ENCODE measurements at regions not wholly inside any gene's neighbourhood (a gene's known extent, or its start where the extent isn't known, plus 50 kb on each side); places are given as distances from the start of the nearest gene placed in this dataset.

DNA sequence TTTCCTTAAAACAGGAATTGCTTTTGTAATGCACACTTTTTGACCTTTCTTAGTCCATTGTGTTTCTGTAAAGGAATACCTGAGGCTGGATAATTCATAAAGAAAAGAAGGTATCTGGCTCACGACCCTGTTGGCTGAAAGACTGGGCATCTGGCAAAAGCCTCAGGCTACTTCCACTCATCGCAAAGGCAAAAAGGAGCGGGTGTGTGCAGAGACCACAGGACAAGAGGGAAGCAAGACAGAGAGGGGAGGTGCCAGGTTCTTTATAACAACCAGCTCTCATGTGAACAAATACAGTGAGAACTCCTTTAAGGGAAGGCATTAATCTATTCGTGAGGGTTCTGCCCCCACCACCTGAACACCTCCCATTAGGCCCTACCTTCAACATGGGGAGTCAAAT, 182.1 kb downstream of the C12orf50 start:
- peaks cover 12% of the 10 kb centered on the region for H3K4me1 Mint-ChIP-seq (ENCODE audit: insufficient read depth, unreplicated experiment)
- H3K27me3 Mint-ChIP-seq (ENCODE audit: insufficient read depth, unreplicated experiment): no peaks in the 10 kb centered on the region
- H3K4me3 Mint-ChIP-seq (ENCODE audit: unreplicated experiment): no peak overlapping the region
- no peaks in the 10 kb centered on the region for H3K9me3 Mint-ChIP-seq (ENCODE audit: unreplicated experiment)
- no peaks in the 10 kb centered on the region for H3K36me3 Mint-ChIP-seq (ENCODE audit: insufficient read depth, unreplicated experiment)
- no TSS peak for BruUV-seq (replicated peaks)
- TF ChIP-seq, protein P1, sequence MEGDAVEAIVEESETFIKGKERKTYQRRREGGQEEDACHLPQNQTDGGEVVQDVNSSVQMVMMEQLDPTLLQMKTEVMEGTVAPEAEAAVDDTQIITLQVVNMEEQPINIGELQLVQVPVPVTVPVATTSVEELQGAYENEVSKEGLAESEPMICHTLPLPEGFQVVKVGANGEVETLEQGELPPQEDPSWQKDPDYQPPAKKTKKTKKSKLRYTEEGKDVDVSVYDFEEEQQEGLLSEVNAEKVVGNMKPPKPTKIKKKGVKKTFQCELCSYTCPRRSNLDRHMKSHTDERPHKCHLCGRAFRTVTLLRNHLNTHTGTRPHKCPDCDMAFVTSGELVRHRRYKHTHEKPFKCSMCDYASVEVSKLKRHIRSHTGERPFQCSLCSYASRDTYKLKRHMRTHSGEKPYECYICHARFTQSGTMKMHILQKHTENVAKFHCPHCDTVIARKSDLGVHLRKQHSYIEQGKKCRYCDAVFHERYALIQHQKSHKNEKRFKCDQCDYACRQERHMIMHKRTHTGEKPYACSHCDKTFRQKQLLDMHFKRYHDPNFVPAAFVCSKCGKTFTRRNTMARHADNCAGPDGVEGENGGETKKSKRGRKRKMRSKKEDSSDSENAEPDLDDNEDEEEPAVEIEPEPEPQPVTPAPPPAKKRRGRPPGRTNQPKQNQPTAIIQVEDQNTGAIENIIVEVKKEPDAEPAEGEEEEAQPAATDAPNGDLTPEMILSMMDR (IDR thresholded peaks at IDR 0.05; ENCODE audit: unreplicated experiment): no peak
- peak overlapping the region; percentile 87 for H3K27ac Mint-ChIP-seq (ENCODE audit: low read depth, unreplicated experiment)
- CTCF ChIA-PET: interaction anchor here (0.6 to 3.1 kb wide), 15 partner anchors 18 to 1928 kb away, joined by 3 to 10 read pairs (median 3); no protein-coding TSS in a partner anchor
- DNase-seq (ENCODE audit: unreplicated experiment): no peak
- intact Hi-C loops (cut with micrococcal nuclease): loop anchor here (5.0 to 10.0 kb wide), 5 partner anchors 150 to 1132 kb away; no protein-coding TSS in a partner anchor
- POLR2A ChIA-PET: interaction anchor here (1.9 kb wide), 1 partner anchor 19 kb away, joined by 5 read pairs; no protein-coding TSS in a partner anchor

DNA sequence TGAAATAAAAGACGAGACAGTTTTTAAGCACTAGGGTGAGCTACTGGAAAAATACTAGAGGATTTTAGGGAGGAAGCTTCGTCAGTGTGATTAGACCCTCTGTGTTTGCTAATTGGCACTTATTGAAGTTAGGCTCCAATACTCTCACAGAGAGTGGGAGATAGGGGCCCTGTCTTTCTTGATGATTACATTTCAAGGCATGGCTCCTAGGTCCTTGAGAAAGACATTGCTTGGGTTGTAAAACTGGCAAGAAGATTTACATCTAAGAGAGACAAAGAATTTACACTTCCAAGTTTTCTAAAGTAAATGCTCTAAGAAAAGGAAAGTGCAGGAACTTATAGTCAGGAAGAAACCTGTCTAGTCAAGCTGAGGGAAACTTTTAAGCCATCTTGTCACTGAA, 183.2 kb downstream of the C12orf50 start:
- no peak overlapping the region for H3K27ac Mint-ChIP-seq (ENCODE audit: low read depth, unreplicated experiment)

DNA sequence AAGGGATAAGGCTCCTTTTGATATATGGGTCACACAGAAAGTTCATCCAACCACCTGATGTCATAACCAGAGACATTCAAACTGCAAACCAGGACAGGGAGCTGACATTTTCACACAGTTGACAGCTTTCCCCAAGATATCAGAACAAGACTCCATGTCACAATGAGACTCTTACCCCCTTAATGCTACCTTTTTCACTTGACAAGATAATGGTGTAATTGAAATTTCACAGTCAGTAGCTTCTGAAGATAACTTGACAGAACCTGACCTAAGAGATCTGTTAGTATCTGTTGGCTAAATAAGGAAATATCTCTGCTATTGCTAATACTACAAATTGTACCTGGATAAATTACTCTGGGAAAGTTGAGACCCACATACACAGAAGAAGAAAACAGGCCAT, 187.3 kb downstream of the C12orf50 start:
- ChIA-PET POLR2A (no interaction called here), CTCF (no interaction called here)
- intact Hi-C loops (cut with micrococcal nuclease): loop anchor here (10.0 kb wide), 1 partner anchor 1127 kb away; no protein-coding TSS in a partner anchor
- TF ChIP-seq, protein P1 (IDR thresholded peaks at IDR 0.05; ENCODE audit: unreplicated experiment): no peak
- no peaks in the 10 kb centered on the region for H3K27me3 Mint-ChIP-seq (ENCODE audit: insufficient read depth, unreplicated experiment)
- peaks cover under 1% of the 10 kb centered on the region for H3K4me1 Mint-ChIP-seq (ENCODE audit: insufficient read depth, unreplicated experiment)
- BruUV-seq (replicated peaks): no TSS peak
- no peaks in the 10 kb centered on the region for H3K9me3 Mint-ChIP-seq (ENCODE audit: unreplicated experiment)
- no peak overlapping the region for H3K27ac Mint-ChIP-seq (ENCODE audit: low read depth, unreplicated experiment)
- DNase-seq (ENCODE audit: unreplicated experiment): no peak
- H3K4me3 Mint-ChIP-seq (ENCODE audit: unreplicated experiment): no peak overlapping the region
- H3K36me3 Mint-ChIP-seq (ENCODE audit: insufficient read depth, unreplicated experiment): no peaks in the 10 kb centered on the region

More for the DNA sequence above, 183.2 kb downstream of the C12orf50 start:
- ChIA-PET POLR2A (interaction anchor here (0.7 to 1.9 kb wide), 2 partner anchors 18 to 166 kb away, joined by 3 to 5 read pairs; no protein-coding TSS in a partner anchor), CTCF (interaction anchor here (1.0 to 1.2 kb wide), 2 partner anchors 19 to 931 kb away, joined by 3 to 6 read pairs; no protein-coding TSS in a partner anchor)
- no TSS peak for BruUV-seq (replicated peaks)
- no peaks in the 10 kb centered on the region for H3K36me3 Mint-ChIP-seq (ENCODE audit: insufficient read depth, unreplicated experiment)
- no peaks in the 10 kb centered on the region for H3K27me3 Mint-ChIP-seq (ENCODE audit: insufficient read depth, unreplicated experiment)
- no peak overlapping the region for H3K4me3 Mint-ChIP-seq (ENCODE audit: unreplicated experiment)
- no peak for DNase-seq (ENCODE audit: unreplicated experiment)
- TF ChIP-seq, protein P1 (IDR thresholded peaks at IDR 0.05; ENCODE audit: unreplicated experiment): no peak
- H3K4me1 Mint-ChIP-seq (ENCODE audit: insufficient read depth, unreplicated experiment): peaks cover 12% of the 10 kb centered on the region
- intact Hi-C loops (cut with micrococcal nuclease): loop anchor here (5.0 to 10.0 kb wide), 5 partner anchors 151 to 1131 kb away; no protein-coding TSS in a partner anchor
- H3K9me3 Mint-ChIP-seq (ENCODE audit: unreplicated experiment): no peaks in the 10 kb centered on the region

DNA sequence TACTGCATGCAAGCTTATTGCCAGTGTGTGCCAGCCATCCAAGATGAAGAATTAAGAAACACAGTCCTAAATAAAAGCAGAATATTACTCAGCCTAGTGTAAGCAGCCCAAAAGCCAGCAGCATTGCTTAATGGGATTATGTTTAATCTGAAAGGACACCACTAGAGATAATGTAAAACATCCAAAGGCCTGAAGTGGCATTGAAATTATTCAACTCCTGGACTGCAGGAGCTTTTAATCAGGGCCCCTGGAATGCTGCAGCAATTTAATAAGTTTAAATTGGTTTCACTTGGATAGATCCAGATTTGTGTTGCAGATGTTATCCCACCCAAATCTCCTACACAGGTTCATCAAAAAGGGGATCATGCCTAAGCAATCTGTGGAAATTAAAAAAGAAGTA, 193.0 kb downstream of the C12orf50 start:
- ChIA-PET CTCF (interaction anchor here (1.2 to 1.4 kb wide), 2 partner anchors 110 to 170 kb away, joined by 3 to 4 read pairs; no protein-coding TSS in a partner anchor), POLR2A (no interaction called here)
- Mint-ChIP-seq H3K27ac (ENCODE audit: low read depth, unreplicated experiment) (no peak overlapping the region), H3K36me3 (ENCODE audit: insufficient read depth, unreplicated experiment) (no peaks in the 10 kb centered on the region), H3K4me3 (ENCODE audit: unreplicated experiment) (no peak overlapping the region), H3K4me1 (ENCODE audit: insufficient read depth, unreplicated experiment) (no peaks in the 10 kb centered on the region), H3K9me3 (ENCODE audit: unreplicated experiment) (no peaks in the 10 kb centered on the region), H3K27me3 (ENCODE audit: insufficient read depth, unreplicated experiment) (no peaks in the 10 kb centered on the region)
- TF ChIP-seq, protein P1 (IDR thresholded peaks at IDR 0.05; ENCODE audit: unreplicated experiment): no peak
- no peak for DNase-seq (ENCODE audit: unreplicated experiment)
- intact Hi-C loops (cut with micrococcal nuclease): no loop called here
- no TSS peak for BruUV-seq (replicated peaks)
